Hepatocyte (in vitro differentiated cells): ENCODE measurements at regions not wholly inside any gene's neighbourhood (a gene's known extent, or its start where the extent isn't known, plus 50 kb on each side); places are given as distances from the start of the nearest gene placed in this dataset.

Experiments used
- DNase-seq: peaks from one replicate; pipeline ENCODE4 v3.0.0-alpha.2; 2016; ENCODE audit warnings: low spot score
- H2AFZ ChIP-seq: fragments of 200-600 bp; sonication (generic); 2 replicates; pipeline ENCODE4 v1.6.0; 2016; ENCODE audit warnings: antibody characterized with exemption, mild to moderate bottlenecking
- H3K27ac ChIP-seq: fragments of 200-600 bp; sonication (generic); 2 replicates; pipeline ENCODE4 v1.5.1; 2016; ENCODE audit warnings: mild to moderate bottlenecking
- H3K27me3 ChIP-seq: fragments of 200-600 bp; sonication (generic); 2 replicates; pipeline ENCODE4 v1.6.1; 2016
- H3K36me3 ChIP-seq: fragments of 200-600 bp; sonication (generic); replicated peaks from 2 replicates; pipeline ENCODE4 v1.5.1; 2016; ENCODE audit warnings: low read depth; ENCODE audit not compliant: insufficient read depth
- H3K4me1 ChIP-seq: fragments of 200-600 bp; sonication (generic); 2 replicates; pipeline ENCODE4 v1.5.1; 2016; ENCODE audit warnings: mild to moderate bottlenecking, moderate library complexity; ENCODE audit not compliant: insufficient read depth
- H3K4me2 ChIP-seq: fragments of 200-600 bp; sonication (generic); 2 replicates; pipeline ENCODE4 v1.6.0; 2016
- H3K4me3 ChIP-seq: fragments of 200-600 bp; sonication (generic); 2 replicates; pipeline ENCODE4 v1.5.1; 2016; ENCODE audit warnings: mild to moderate bottlenecking
- H3K79me2 ChIP-seq: fragments of 200-600 bp; sonication (generic); 2 replicates; pipeline ENCODE4 v1.6.0; 2017; ENCODE audit warnings: mild to moderate bottlenecking
- H3K9me2 ChIP-seq: fragments of 200-600 bp; sonication (generic); replicated peaks from 2 replicates; pipeline ENCODE4 v1.6.0; 2017; ENCODE audit warnings: mild to moderate bottlenecking; ENCODE audit not compliant: insufficient read depth
- H3K9me3 ChIP-seq: fragments of 200-600 bp; sonication (generic); 2 replicates; pipeline ENCODE4 v1.5.1; 2016; ENCODE audit warnings: low read depth, mild to moderate bottlenecking
- H4K20me1 ChIP-seq: fragments of 200-600 bp; sonication (generic); 2 replicates; pipeline ENCODE4 v1.6.0; 2016; ENCODE audit warnings: mild to moderate bottlenecking; ENCODE audit not compliant: insufficient read depth, poor library complexity, severe bottlenecking
- CTCF ChIP-seq: fragments of 200-600 bp; sonication (generic); IDR thresholded peaks from 2 replicates; pipeline ENCODE4 v1.5.1; 2016; ENCODE audit warnings: antibody characterized with exemption, mild to moderate bottlenecking; ENCODE audit not compliant: poor library complexity
- EZH2 ChIP-seq: fragments of 200-600 bp; sonication (generic); IDR thresholded peaks from 2 replicates; pipeline ENCODE4 v1.6.1; 2016; ENCODE audit warnings: antibody characterized with exemption, mild to moderate bottlenecking, borderline replicate concordance
- EZH2phosphoT487 ChIP-seq: fragments of 200-600 bp; sonication (generic); IDR thresholded peaks from one replicate; pipeline ENCODE4 v1.6.1; 2018; ENCODE audit warnings: antibody characterized with exemption, mild to moderate bottlenecking, low read depth, moderate library complexity; ENCODE audit not compliant: unreplicated experiment, severe bottlenecking
- WGBS: methylation state at CpG from one replicate; pipeline ENCODE4 v1.1.6; 2016; ENCODE audit warnings: low lambda C conversion rate; ENCODE audit errors: missing lambda C conversion rate; 5-methylcytosine and 5-hydroxymethylcytosine counted together

GRCh38 chr7:152922318-152923081, 162.9 kb downstream of the ACTR3B start:
- Histone ChIP-seq H3K4me1 (peaks cover 4% of the 10 kb centered on the region), H4K20me1 (no peaks in the 10 kb centered on the region), H3K27me3 (peaks cover 31% of the 10 kb centered on the region), H3K9me2 (no peaks in the 10 kb centered on the region), H3K79me2 (no peaks in the 10 kb centered on the region), H3K36me3 (no peaks in the 10 kb centered on the region), H3K27ac (no peak overlapping the region), H3K4me2 (no peak overlapping the region), H3K4me3 (no peak overlapping the region), H3K9me3 (no peaks in the 10 kb centered on the region), H2AFZ (no peak overlapping the region)
- DNase-seq = no peak
- WGBS = 90% methylated on average over 16 of the region's 16 CpGs
- TF ChIP-seq EZH2phosphoT487 = no peak
- TF ChIP-seq CTCF = no peak
- TF ChIP-seq EZH2 = no peak

- Histone ChIP-seq H3K79me2 (no peaks in the 10 kb centered on the region), H3K27me3 (peaks cover 31% of the 10 kb centered on the region), H4K20me1 (no peaks in the 10 kb centered on the region), H3K27ac (no peak overlapping the region), H3K9me3 (no peaks in the 10 kb centered on the region), H3K9me2 (no peaks in the 10 kb centered on the region), H3K36me3 (no peaks in the 10 kb centered on the region), H2AFZ (no peak overlapping the region), H3K4me3 (no peak overlapping the region), H3K4me2 (no peak overlapping the region), H3K4me1 (peaks cover 4% of the 10 kb centered on the region)
- DNase-seq = no peak
- TF ChIP-seq EZH2 (no peak), CTCF (no peak), EZH2phosphoT487 (no peak)
- WGBS = 88% methylated on average over 12 of the region's 12 CpGs
Observed at GRCh38 chr7:152923711-152924110, 164.2 kb downstream of the ACTR3B start.

GRCh38 chr7:152924238-152924637, 164.7 kb downstream of the ACTR3B start:
- Histone ChIP-seq H3K9me2 (no peaks in the 10 kb centered on the region), H2AFZ (no peak overlapping the region), H3K79me2 (no peaks in the 10 kb centered on the region), H3K36me3 (no peaks in the 10 kb centered on the region), H3K27me3 (peaks cover 31% of the 10 kb centered on the region), H3K27ac (no peak overlapping the region), H3K4me2 (no peak overlapping the region), H3K4me3 (no peak overlapping the region), H3K9me3 (no peaks in the 10 kb centered on the region), H3K4me1 (peaks cover 4% of the 10 kb centered on the region), H4K20me1 (no peaks in the 10 kb centered on the region)
- TF ChIP-seq CTCF (no peak), EZH2phosphoT487 (no peak)
- 84% methylated on average over 6 of the region's 6 CpGs for WGBS
- no peak for DNase-seq
